CD4-positive, alpha-beta T cell treated with Interleukin-6 for 4 hours (primary cell): ENCODE measurements at regions not wholly inside any gene's neighbourhood (a gene's known extent, or its start where the extent isn't known, plus 50 kb on each side); places are given as distances from the start of the nearest gene placed in this dataset.

ENCODE experiments used
- DNase-seq: peaks from one replicate; pipeline ENCODE4 v3.0.0-alpha.2; 2020; ENCODE audit warnings: mixed read lengths

DNA sequence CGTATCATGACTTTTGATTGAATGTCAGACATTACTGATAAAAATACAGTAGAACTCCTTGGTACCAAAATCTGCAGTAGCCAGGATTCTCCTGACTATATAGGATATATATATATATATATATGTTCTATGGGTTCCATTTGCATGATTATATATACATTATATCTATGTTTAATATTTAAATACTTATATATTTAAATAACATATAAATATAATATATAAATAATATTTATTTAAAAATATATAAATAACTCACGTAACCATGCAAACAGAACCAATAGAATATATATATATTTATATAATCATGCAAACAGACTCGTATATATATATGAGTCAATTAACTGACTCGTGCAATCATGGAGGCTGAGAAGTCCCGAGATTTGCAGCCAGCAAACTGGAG lies 278.8 kb upstream of the PLXNA2 start:
- DNase-seq = no peak

DNA sequence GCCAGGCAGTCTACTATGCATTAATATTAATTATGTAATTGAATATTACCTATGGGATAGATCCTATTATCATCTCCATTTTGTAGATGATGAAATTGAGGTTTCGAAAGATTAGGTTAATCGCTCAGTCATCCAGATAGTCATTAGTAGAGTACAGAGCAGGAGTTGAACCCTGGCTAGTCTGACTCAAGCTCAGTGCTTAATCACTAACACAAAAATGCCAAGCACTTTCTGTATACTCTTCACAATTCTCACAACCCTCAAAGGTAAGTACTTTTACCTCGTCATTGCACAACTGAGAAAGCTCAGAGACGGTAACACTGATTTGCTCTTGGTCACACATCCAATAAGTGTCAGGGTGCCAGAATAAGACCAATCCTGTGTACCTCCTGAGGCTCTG lies 280.2 kb upstream of the PLXNA2 start:
- no peak for DNase-seq

DNA sequence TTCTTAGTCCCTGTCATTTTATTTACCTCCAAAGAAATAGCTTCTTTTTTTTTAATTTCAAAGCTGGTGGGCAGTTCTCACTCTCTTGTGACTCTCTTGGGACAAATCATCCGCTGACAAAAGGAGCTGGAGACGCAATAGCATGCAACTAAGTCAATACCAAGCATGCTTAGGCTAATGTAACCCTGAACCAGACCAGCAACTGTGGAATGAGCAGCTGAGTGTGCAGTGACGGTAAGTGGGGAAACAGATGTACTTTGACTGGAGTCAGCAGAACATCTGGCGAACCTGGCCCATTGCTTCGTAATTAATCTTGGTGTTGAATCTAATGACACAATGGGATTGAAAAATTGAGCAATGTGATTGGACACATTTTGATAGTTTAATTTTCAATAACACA lies 280.7 kb upstream of the PLXNA2 start:
- no peak for DNase-seq

DNA sequence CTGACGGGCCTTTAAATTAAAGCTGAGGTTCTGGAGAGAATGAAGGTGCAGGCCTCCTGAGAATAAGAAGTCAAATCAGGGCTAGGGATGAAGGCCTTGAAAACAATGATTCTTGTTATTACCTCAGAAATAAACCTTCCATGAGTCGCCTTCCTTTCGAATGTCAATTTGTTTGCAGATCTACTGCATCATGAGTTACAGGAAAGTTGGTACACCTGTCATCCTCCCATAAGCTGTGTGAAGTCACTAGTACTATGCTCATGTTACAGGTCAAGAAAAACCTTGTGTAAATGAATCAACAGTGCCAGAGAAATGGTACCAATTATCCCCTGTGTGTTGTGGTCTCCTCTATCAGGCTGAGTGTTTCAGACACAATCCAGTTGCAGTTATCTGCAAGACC lies 281.2 kb upstream of the PLXNA2 start:
- no peak for DNase-seq

DNA sequence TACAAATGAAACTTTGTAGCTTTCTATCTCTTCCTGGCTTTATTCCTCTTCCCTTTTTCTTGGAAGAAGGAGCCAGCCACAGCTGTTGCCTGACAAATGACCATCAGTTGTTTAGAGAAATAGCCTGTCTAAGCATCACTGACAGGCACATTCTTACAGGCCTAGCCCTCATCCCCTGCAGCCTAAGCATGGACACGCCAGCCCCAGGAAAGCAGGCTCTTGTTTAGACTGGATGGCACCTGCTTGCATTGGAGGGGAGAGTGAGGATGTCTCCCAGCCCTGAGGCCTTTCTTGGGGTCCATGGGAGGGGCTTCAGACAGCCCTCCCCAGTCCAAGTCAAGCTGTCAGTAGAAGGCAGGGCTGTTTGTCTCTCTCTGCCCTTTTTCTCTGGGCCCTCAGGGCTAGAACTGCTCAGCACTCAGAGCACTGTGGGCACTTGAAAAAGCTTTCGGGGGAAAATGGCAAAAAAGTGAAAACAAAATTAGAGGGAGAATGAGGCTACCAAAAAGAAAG lies 282.5 kb upstream of the PLXNA2 start:
- DNase-seq = no peak

DNA sequence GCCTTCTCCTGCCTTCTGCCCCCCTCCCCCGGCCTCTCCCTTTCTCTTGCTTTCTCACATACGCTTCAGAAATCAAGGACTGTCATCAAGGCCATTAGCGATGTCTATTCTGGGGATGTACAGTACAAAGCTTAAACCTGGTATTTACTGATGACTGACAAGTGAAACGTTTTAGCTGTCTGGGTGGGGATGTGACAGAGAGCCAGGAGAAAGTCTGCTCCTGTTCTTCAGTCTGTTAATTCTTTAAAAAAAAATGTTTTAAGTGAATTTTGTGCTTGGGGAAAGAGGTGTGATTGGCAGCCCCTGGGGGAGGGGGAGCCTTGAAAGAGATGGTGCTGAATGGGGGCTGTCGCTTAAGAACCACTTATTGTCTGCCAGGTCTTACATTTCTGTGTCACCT lies 283.0 kb upstream of the PLXNA2 start:
- no peak for DNase-seq

DNA sequence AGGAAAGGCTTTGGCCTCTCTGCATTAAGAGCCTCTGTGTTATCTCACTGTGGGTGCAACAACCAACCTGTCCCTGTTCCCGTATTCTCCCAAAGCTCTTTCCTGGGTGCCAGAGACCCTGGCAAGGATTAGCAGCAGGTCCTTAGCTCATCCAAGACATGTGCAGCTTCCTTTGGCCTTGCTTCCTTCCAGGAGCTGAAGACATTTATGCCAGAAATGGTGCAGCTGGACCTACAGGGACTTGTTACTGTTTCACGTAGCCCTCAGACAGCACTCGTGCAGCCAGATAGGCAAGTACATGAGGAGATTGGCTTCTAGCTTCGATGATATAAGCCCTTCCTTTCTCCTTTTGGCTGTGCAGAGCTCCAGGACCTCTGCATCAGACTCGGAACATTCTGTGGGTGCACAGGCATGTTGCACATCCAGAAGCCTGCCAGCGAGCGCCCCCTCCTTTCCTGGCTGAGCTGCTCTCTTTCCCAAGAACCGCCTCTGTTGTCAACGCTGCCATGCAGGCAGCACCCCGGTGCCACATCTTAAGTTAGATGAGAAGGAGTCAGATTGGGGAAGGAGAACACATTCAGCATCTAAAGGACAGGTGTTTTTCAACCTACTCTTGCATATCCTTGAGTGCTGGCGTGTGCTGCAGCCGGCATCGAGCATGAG lies 284.5 kb upstream of the PLXNA2 start:
- DNase-seq = no peak

DNA sequence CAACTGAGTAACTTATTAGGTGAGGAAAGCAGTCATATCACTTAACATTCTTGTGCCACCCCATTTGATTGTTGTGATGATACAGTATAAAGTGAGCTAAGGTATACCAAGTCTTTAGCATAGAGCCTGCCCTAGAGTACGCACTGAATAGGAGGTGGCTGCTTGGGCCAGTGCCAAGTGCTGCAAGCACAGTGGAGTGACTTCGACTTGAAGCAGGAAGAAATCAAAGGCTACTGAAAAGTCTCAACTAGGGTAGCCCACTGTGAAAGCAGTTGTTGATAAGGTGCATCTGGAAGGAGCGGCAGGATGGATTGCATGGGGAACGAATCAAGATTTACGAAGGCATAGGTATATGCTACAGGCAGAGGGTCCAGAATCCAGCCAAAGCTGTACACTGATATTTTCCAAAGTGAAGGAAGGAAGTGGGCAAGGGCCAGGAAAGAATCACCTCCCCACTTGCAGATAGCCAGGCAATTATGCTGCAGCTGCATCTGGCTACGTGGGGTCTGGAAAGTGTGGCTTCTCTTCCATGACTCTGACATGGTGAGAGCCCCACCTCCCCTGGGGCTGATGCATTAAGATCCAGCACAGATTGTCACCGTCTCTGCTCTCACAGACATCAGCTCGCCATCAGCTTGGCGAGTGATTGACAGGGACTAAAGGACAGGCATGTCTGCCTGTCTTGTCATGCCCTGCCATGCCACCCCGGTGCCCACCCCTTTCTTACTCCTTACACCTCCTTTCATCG lies 287.0 kb upstream of the PLXNA2 start:
- no peak for DNase-seq

DNA sequence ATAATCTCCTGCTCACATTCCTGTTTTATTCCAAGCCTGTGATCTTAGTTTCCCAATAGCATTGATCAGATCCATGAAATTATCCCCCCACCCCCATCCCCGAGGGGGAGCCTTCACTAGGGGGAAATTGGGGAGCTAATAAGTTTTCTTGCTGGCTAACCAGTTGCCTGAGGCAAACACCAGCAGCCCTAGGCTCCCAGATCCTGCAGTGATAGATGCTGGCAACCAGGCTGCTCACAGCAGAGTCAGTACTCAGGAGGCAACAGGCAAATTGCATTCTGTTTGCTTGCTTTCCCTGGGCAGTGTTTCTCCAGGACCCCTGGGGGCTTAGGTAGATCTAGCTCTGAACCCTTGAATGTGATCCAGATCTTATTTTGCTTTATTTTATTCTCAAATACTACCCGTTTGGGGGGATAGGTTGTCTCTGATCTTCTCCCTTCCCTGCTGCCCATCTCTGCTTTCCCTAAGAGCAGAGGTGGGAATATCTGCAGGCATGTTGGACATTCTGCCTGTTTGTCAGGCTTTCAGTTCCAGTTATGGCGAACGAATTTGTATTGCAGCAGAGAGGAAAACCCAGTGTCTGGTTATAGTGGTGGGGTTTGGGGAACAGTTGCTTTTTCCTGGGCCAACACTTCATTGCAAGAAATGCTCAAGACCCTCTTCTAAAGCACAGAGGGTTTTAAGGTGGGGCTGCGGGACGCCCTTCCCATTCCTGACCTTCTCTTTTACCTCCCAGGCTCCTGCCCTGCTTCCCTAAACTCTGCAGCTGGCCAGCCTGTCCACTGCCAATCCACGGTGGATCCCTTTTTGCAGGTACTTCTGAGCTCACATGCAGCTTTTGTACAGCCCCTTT lies 289.8 kb upstream of the PLXNA2 start:
- DNase-seq = no peak

DNA sequence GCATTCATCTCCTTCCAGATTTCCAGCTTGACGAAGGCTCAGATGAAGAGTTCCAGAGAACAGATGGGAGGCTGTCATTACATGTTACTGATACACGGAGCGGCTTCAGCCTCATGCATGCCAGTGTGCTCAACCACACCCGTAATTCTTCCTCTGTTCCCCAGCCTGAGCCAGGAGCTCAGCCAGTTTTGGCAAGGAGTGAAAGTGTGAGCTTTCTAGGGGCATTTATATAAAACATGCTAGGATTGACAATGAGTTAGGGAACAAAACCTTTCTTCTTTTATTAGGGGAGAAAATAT lies 290.4 kb upstream of the PLXNA2 start:
- no peak for DNase-seq

DNA sequence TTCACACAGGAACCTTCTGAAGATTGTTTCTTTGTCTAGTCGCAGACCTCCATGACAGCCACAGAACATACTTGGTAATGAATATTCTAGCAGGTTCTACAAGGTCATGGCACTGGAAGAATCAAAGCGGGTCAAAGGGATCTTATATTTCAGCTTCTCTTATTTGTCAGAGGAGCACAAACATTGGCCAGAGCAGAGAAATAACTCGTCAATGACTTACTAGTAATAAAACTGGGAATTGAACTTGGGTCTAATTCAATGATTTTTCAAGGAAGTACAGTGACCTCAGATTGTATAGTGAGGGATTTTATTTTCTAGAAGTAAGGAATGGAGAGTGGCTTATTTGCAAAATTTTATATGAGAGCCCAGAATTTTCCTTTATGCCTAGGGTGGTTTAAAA lies 290.8 kb upstream of the PLXNA2 start:
- no peak for DNase-seq

DNA sequence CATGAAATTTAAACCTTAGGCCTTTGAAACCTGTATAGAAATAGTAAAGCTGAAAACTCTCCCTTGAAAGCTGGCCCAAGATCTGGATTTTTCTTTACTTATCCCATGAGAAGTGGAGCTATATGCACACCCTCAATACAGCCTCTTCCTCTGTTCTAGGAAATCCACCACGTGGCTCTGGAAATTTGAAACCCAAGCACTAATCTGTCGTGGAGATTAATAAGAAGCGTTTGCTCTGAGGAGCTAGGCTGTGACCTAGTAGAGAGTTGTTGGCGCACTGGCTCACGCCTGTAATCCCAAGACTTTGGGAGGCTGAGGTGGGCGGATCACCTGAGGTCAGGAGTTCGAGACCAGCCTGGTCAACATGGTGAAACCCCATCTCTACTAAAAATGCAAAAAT lies 291.3 kb upstream of the PLXNA2 start:
- no peak for DNase-seq

DNA sequence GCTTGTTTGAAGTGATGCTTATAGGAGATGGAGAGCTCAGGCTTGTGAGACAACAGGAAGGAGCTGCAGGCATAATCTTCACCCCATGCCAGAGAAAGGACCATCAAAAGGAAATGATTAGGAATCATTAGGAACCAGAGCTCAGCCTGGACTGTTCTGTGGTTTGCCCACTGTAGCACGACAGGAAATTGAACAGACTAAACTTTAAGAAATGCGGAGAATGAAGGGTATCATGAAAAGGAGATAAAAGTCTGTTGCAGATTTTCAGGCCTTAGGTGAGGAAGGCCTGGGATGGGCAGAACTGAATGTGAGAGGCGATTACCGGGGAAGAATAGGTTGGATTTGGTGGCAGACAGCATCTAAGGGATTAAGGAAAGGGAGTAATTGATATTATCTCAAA lies 292.0 kb upstream of the PLXNA2 start:
- no peak for DNase-seq

DNA sequence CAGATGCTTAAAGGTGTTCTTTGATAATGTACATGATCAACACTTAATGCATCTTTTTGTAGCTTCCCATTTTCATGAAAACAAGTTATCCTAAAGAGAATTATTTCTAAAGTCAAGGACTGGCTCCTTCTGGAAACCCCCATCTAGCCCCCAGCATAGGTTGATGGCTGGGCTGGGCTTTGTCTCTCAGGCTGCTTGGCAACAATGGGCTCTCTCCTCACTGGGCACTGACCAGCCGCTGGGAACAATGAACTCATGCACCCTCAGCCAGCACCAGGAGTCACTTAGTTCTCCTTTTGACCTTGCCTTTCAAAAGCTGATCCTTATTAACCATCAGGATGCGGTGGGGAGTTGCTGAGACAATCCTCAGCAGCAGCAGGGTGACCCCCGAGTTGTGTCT lies 293.0 kb upstream of the PLXNA2 start:
- DNase-seq = no peak

DNA sequence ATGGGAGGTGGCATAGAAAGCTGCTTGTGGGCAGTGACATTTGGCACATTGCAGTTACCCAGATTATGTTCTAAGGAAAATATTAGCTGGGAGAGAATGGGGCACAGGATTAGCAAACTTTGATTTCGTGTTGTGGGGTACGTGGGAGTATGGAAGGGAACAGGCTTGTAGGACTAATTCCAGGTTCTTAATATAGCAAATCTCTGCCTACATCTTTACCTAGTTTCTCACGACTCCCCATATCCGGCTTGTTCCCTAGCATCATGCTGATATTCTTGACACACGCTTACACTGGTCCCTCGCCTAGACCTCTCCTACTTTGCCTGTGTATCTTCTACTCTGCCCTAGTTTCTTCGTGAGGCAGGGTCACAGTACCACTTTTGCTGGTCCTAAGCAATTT lies 293.9 kb upstream of the PLXNA2 start:
- DNase-seq = no peak

DNA sequence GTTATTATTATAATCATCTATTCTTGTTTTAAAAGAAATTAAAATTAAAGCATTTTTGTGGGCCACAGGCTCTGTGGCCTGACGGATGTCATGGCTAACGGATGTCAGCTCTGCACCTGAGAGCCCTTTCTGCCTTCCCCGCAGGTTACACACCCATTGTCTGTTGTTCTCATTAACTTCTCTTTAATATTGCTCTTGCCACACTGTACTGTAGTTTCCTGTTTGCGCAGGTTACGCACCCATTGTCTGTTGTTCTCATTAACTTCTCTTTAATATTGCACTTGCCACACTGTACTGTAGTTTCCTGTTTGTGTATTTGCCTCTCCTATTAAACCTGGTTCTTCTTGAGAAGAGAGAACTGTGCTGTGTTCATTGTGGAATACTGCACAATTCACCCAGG lies 294.4 kb upstream of the PLXNA2 start:
- DNase-seq = no peak

DNA sequence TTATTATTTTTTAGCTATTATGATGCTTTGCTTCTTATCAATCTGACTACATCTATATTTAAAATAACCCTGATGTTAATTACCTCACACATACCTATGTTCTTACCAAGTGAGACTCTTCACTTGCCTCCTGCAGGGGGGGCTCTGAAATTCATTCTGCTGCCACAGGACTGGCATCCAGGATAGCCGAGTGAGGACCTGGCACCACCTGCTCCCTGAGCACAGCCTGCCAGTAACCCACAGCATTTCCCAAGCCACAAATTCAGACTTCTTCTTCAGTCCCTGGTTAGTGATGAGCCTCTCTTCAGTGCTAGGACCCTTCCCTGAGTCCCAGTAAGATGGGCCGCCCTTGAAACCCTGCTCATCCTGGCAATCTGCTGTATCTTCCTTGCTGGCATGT lies 296.5 kb upstream of the PLXNA2 start:
- no peak for DNase-seq

DNA sequence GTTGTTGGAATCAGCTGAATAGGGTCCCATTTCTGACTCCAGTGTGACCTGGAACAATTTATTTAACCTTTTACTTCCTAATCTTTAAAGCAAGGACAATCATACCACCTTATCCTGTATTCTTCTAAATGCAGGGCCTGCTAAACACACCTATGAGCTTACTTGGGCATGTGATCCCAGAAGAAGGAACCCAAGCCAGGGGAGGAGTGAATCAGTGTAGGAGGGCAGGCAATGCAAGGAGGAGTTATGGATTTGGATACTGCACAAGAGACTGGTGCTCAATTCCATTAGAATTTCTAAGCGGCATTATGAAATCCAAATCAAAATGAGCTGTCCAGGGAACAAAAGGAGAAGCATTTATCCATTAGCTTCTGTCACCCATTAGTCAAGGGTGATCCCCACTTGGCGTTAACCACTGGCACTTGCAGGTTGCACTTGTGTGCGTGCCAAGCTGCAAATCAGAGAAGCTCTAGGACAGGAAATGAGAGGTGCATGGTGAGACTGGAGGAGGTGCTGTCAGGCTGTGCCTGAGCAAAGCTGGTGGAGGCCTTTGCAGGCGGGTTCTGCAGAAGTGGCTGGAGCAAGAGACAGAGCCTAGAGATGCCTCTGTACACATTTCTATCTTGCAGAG lies 297.2 kb upstream of the PLXNA2 start:
- DNase-seq = no peak

DNA sequence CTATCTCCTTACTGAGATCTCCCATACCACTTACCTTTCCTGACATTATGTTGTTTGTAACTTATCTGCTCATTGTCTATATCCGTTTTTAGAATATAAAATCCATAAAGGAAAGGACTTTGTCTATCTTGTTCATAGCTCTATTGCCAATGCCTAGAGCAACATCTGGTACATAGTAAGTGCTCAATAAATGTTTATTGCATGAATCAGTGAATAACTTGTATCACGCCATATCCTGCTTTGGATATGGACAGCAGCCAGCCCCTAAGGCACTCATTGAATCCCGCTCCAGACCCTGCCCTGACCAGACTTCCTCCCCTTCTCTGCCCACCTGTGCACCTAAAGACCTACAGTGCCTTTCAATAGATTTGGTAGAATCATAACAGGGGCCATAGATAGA lies 298.1 kb upstream of the PLXNA2 start:
- DNase-seq = no peak

DNA sequence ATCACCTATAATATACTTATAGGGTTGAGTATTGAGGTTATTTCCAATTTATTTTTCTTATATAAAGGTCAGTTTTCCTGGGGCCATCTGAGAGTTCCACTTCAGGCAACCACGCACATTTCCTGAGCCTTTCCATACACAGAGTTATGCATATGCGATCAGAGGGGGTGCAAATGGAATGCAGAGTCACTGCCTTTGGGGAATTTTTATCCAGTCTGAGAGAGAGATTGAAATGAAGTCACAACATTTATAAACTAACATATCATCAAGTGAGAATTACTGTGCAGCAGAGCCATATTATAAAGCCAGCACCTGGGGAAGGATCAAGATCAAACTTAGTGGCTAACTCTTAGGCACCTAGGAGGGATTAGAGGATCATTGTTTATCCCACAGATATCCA lies 299.9 kb upstream of the PLXNA2 start:
- no peak for DNase-seq

DNA sequence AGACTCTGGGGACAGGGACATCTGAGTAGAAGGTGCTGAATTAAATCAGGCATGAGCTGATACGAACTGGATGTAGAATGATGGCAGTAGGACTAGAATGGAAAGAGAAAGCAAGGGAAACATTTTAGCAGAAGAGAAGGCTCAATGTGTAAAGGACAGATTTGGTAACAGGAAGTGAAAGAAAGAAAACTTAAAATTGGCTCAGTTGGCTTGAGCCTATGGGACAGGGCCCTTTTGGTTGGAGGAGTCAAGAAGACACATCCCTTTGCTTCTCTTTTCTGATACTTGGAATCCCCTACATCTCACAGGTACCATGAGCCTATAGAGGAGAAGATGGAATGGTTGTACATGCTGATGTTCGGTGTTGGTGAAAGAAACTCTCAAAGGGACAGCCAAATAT lies 300.6 kb upstream of the PLXNA2 start:
- no peak for DNase-seq

DNA sequence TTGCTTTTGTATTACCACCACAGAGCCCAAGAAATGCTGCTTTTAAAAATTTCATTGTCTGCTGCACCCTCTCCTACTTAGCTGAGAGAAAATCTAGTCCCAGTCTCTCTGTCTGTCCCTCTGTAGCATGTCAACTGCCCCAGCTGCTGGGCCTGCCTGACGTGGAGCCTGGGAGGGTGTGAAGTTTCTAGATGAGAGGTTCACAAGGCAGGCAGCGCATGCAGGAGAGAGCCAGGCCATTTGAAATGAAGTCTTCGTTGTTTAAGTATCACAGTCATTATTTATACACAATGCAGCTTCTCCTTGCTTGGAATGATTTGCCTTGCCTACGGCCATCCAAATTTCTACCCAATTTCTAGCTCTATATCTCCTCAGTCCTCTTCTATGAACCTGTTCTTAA lies 306.8 kb upstream of the PLXNA2 start:
- no peak for DNase-seq

DNA sequence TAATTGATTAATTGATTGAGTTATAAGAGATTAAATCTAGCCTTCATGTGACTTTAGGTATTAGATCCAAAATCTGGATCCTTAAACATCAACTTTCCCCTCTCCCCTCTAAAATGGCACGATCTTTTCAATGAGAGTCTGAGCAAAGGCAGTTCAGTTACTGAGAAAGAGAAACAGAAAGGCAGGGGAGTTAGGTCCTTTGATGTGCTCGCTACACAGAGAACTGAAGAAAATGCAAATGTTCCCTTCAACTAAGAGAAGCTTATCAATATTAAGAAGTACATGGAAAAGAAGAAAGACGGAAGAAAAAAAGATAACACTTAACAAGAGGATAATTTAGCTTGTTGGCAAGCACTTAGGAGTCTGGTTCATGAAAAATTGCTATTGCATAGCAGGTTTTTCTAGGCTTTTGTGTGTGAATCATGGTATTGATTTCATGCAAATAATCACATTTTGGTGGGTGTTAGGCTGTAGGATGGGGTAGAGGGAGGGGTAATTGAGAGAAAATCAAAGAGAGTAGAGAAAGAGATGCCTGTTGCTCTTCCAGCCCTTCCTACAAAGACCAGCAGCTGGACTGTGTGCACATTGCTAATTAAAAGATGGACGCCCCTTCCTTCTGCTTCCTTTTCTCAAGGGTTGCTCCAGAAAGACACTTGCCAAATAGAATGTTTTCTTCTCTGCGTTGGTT lies 307.6 kb upstream of the PLXNA2 start:
- no peak for DNase-seq
